ENCODE measurements at regions not wholly inside any gene's neighbourhood (a gene's known extent, or its start where the extent isn't known, plus 50 kb on each side); places are given as distances from the start of the nearest gene placed in this dataset.

DNA sequence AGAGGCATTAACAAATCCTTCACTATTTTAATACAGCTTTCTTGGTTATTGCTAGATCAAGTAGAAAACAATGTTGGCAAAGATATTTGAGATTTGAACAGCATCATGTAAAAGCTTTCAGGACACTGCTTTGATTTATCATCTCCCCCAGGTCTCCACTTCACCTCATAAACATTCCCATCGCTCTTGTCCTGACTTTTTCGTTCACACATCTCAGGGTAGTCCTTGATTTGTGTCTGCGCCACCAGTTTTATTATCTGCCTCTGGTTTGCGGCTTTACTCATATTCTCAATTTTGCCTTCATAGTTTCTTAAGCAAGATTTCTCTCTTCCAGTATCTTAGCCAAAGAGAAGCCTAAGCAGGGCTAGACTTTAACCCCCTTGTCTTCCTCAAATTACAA lies 63.5 kb upstream of the ROR1 start:
- CTCF ChIA-PET = no interaction called here
- POLR2A ChIA-PET = no interaction called here

GRCh38 chr1:63710761-63711380 lies 62.9 kb upstream of the ROR1 start:
- ChIA-PET CTCF (interaction anchor here (0.7 kb wide), 1 partner anchor 19 kb away, joined by 3 read pairs; no protein-coding TSS in a partner anchor), POLR2A (no interaction called here)

- ChIA-PET POLR2A (no interaction called here), CTCF (no interaction called here)
These were observed 60.8 kb upstream of the ROR1 start for GRCh38 chr1:63713041-63713440.

GRCh38 chr1:63713627-63714481 lies 60.0 kb upstream of the ROR1 start:
- ChIA-PET CTCF (no interaction called here), POLR2A (no interaction called here)

- POLR2A ChIA-PET = no interaction called here
- CTCF ChIA-PET = no interaction called here
These were observed 59.4 kb upstream of the ROR1 start for GRCh38 chr1:63714482-63714760.

GRCh38 chr1:63717511-63718065 lies 56.2 kb upstream of the ROR1 start:
- POLR2A ChIA-PET = no interaction called here
- CTCF ChIA-PET = no interaction called here

GRCh38 chr1:63718541-63718970 lies 55.3 kb upstream of the ROR1 start:
- CTCF ChIA-PET = no interaction called here
- POLR2A ChIA-PET = no interaction called here

GRCh38 chr1:63721531-63722189 lies 52.2 kb upstream of the ROR1 start:
- CTCF ChIA-PET = no interaction called here
- POLR2A ChIA-PET = no interaction called here

DNA sequence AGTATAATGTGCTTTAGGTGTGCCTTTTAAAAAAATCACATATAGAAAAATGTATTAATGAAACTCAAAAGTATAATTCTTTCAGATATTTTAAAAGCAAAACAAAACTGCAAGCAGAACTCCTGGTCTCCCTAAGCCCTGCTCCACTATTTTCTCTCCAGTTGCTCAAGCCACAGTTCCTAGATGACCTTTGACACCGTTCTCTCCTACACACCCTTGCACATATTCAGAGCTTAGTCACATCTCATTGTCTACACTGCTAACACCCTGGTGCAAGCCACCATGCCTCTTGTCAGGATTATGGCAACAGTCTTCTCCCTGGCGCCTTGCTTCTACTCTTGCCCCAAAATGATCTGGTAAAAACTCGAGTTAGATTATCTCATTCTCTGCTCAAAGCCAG lies 50.2 kb upstream of the ROR1 start:
- CTCF ChIA-PET = no interaction called here
- POLR2A ChIA-PET = no interaction called here

Measured in activated CD8-positive, alpha-beta memory T cell treated with anti-CD3 and anti-CD28 coated beads for 36 hours (primary cell).